AG08395 (cell line): ENCODE measurements at regions not wholly inside any gene's neighbourhood (a gene's known extent, or its start where the extent isn't known, plus 50 kb on each side); places are given as distances from the start of the nearest gene placed in this dataset.
"Not testable (repeated sequence)": the region's sequence is repeated elsewhere in the genome, so short reads cannot be mapped to it uniquely, and the experiment has no call there.

Source experiments
- DNase-seq: peaks from one replicate; pipeline ENCODE4 v3.0.0; 2012; ENCODE audit warnings: mixed read lengths, low spot score

DNA sequence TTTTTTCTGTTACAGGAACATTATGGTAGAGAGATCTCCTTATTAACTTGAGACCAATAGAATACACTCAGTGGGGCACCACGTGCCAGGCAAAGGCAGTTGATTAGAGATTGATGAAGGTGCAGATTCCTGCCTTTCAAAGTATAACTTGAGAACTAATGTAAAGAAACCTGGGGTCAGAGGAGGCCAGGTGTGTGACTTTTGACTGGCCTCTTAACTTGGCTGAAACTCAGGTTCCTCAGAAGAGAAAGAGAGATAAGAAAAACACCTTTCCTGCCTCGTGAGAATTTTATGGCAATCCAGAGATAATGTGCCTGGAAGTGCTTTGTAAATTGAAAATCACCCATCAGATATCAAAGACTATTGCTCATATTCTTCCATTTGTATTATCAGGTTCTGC is 110.7 kb upstream of the GZMB start:
- no peak for DNase-seq

DNA sequence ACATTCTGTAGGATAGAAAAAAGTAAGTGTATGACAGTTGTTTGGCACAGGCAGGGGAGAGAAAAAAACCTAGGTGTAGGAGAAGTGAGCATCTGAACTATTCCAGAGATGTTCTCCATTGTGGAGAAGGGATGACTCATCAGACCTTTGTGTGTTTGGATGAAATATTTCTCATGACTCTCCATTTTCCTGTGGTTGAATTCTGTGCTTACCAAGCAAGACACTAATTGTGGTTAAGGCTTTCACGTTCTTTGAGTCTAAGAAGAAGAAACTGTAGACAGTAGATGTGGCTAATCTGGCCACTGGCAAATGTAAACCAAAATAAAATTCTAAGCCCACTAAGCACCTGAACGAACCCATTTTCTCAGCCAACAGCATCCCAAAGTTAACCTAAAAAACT is 107.9 kb upstream of the GZMB start:
- peak; percentile 30 for DNase-seq

DNA sequence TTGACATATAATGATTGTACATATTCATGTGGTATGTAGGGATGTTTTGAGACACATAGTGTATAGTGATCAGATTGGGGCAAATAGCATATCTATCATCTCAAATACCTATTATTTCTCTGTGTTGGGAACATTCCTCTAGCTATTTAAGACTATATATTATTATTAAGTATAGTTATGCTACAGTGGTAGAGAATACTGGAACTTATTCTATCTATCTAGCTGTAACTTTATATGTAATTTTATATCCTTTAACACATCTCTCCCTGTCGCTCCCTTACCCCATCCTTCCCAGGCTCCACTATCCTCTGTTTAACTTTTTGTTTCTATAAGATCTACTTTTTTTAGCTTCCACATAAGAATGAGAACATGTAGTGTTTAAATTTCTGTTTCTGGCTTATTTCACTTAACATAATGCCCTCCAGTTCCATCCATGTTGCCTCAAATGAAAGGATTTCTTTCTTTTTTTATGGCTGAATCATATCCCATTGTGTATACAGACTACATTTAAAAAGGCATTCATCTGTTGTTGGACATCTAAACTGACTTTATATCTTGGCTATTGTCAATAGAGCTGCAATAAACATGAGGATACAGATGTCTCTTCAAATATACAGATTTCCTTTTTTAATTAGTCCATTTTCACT is 102.1 kb upstream of the GZMB start:
- DNase-seq: no peak

DNA sequence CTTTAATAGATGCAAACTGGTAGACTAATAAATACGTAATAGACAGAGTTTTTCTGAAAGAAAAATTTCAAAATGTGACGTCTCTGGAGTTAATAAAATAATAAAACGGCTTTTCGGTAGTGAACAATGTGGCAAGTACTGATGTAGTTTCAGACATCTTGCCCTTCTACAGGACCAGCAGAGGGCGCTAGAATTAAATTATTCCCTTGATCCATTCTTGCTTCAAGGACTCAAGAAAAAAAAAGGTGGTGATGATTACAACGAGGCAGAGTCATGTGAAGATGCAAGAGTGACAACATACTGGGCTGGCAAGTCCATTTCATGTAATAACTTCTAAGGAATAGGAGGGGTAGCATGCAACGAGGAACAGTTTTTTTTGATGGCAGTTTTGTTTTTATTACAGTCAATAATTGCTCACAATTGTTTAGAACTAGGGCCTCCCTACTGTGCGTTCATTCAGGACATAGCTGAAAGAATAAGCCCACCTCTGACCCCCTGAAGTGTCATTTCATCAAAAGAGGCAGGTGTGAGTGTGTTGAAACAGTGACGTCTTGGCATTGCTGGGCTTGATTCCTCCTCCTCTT is 101.0 kb upstream of the GZMB start:
- DNase-seq: peak; percentile 63

DNA sequence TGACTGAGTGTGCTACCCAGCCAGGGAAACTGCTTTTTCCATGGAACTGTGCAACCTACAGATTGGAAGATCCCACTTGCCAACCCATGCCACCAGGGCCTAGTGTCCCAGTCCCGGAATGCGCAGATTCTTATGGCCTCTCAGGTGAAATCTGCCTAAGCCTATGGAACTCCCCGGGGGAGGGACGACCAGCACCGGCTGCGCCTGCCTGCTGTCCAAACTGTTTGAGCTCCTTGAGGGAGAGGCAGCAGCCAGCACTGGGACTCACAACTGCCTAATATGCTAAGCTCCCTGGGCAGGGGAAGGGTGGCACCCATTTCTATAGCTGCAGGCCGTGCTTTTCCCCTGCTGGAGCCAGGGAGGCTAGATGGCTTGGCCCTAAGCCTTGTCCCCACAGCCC is 92.5 kb upstream of the GZMB start:
- DNase-seq: no peak

DNA sequence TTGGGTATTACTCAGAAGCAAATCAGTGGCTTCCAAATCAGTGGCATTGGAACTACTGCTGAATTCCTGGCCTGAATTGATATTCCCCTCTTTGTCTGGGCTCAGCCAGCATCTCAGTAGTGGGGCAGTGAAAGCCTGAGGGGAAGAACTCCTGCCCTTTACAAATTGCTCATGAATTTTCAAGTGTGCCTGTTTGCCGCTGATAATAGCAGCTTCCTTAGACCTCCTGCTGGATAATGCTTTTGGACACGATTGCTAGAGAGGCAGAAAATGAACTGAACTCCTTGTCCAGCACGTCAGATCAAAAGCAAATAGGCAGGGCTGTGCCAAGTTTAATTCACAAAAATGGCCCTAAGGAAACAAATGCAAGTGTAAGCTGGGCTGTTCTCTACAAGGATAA is 91.3 kb upstream of the GZMB start:
- no peak for DNase-seq

DNA sequence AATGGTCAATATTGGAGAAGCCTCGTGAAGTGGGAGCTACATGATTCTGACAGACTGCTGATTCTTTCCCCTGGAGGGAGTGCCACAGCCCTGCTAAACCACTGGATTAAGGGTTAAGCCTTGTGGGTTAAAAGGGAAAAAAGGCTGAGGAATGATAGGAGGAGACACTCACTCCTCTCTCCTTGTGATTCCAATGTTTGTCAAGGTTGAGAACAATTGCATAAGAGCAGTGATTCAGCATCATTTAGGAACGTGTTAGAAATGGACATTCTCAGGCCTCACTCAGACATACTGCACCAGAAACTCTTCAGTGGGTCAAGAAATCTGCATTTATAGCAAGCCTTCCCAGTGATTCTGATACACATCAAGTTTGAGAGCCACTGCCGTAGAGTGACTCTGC is 87.8 kb upstream of the GZMB start:
- no peak for DNase-seq

DNA sequence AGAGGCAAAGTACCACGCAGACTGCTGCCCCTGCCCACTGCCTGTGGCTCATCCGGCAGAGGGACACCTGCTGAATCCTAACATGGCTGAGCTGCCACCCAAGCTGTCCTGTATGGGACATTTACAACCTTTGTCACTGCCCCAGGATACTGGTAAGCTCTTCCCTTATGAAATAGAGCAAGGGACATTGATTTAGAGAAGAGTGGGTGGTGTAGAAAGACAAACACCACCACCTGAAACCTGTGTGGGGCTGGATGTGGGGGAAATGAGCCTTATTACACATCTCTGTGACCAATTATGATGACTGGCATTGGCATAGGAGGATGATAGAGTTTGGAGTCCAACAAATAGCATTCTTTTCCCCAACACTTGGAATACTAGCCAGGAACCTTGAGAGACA is 81.2 kb upstream of the GZMB start:
- DNase-seq: no peak

DNA sequence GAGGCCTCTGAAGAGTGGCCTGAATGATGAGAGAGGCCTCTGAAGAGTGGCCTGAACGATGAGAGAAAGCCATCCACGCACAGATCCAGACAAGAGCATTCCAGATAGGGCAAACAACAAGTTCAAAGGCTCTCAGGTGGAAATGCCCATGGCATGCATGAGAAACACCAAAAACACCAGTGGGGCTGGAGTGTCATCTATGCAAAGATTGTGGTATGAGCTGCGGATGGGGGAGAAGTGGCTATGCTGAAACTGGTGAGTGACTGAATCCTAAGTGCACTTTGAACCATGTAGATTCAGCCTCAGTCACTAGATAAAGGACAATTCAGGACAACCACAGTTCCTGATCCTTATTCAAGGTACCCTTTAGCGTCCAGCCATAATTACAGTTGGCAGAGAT is 79.4 kb upstream of the GZMB start:
- DNase-seq: no peak

DNA sequence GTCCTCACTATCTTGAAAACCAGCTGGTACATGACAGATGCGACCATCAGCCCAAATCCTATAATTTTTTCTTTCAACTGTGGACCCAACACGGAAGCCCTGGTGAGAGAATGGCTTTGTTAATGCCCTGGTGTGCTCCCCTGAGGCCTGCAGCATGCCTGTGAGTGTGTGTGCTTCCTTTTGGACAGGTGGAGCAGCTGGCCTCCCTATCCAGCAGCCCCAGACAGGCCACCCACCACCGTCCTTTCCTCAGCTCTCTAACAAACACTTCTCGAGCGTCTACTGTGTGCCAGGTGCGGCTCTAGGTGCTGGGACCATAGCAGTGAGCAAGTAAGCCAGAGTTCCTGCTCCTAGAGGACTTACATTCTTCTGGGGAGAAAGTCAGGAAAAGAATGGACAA is 78.9 kb upstream of the GZMB start:
- no peak for DNase-seq

DNA sequence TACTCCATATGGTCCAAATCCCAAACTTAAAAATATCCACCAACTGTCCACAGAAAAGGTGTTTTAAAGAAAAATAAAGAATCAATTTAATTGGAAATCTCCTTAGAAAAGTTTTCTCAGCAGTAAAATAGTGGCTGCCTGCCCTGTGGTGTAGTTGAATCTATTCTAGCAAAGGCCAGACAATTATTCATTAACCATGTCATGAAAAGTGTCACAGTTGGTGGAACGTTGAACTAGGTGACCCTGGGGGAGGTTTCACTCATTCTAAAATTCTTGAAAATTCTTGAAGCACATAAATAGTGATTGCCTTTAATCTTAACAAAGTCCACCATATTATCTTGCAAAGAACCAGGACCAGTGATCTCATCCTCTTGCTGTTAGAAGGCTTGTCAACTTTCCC is 78.4 kb upstream of the GZMB start:
- no peak for DNase-seq

DNA sequence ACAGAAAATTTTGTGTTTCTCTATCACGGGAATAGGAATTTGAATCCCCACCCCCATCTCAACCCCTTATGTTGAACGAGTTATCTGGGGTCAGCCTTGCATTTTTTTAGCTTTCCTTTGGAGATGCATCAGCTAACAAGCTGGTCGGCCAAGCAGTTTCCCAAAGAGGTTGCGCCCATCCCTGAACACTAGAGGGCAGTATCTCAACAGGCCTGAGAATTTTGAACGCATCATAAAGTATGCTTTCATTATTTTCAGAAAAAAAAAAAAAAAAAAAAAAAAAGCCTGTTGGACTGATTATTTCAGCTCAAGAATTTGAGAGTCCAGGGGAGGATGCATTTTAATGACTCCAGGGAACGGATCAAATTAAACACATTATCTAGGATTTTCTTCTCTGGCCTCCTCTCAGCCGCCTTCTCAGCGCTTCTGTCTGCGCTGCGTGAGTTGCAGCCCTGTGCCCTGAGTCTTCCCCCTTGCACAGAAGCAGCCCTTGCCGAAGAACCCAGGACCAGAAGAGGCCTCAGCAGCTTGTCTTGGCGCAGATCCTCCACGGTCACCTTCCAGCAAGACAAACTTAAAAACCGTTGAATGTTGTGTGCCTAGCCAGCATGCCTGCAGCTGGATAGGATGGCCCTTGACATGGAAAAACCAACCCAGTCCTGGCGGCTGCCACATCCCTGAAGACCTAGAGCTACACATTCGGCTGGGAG is 76.6 kb upstream of the GZMB start:
- DNase-seq: peak; percentile 60

DNA sequence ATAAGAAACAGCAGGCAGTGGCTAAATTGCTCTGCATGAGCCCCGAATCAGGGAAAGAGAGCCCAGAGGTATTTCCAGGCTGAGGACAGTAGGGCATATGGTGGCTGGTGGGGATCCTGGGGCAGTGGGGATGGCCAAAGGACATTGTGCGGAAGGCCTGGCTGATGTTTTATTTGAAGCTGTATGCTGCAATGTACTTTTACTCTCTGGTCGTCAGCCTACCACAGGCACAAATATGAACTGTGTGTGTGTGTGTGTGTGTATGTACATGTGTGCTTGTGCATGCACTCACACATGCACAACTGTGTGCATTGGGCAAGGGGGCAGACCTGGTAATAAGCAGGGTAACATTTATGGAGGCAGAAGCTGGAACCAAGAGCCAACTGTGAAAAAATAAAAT is 74.7 kb upstream of the GZMB start:
- DNase-seq: no peak

DNA sequence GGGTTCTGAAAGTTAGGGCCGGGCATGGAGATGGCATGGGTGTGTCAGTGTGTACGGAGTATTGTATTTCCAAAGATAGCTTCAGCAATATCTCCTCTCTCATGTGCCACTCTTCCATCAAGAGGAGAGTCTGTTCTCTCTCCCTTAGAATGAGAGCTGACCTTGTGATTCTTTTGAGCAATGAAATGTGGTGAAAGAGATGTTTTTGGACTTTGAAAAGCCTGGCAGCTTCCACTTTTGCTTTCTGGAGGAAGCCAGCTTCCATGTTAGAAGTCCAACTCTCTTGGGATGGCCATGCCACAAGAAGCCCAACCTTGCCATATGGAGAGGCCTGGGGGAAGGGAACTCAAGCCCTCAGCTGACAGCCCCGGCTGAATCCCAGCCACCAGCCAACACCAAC is 72.4 kb upstream of the GZMB start:
- no peak for DNase-seq

DNA sequence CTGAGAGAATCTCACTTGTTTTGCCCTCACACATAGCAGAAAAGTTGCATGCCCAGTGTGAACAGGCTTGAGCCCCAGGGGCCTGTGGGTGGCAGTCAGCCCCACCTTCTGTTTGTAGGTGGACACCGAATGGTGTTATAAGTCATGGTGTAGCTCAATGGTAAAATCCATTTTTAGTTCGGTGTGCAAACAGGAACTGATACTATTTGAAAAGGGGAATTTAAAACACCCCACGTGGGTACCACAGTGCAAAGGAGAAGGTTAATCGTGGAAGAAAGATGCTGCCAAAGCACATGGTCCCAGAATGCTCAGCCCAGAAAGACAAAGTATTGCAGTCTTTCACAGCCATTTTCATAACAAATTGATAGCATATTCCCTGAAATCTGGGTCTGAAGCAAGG is 71.8 kb upstream of the GZMB start:
- DNase-seq: no peak

DNA sequence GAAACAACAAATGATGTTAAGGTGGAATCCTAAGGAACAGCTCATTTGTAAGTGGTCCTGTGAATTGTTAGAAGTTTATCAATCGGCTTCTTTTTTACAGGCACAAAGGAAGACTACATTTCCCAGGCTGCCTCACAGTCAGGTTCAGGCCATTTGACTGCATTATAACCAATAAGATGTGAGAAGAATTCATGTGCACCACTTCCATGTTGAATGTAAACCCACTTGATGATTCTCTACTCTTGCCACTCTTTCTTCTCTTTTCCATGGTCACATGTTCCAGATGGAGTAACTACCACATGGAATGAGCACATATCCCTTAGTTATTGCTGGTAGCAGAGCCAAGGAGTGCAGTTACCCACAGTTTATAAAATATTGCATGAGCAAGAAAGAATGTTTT is 67.1 kb upstream of the GZMB start:
- DNase-seq: no peak

DNA sequence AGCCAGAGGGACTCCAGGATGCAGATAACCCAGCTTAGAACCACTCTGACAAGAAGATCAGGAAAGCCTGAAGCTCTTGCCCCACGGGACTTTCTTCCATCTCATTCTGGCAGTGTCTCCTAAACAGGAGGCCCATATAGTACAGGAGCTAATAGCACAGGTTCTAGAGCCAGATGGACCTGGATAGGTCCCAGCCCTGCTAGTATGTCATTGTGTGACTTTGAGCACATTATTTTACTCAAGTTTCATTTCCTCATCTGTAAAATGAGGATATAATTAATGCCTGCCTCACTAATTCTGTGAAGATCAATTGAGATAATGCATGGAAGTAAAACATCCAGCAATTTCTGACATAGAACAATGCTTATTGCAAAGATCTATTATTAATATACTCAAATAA is 66.5 kb upstream of the GZMB start:
- DNase-seq: no peak

DNA sequence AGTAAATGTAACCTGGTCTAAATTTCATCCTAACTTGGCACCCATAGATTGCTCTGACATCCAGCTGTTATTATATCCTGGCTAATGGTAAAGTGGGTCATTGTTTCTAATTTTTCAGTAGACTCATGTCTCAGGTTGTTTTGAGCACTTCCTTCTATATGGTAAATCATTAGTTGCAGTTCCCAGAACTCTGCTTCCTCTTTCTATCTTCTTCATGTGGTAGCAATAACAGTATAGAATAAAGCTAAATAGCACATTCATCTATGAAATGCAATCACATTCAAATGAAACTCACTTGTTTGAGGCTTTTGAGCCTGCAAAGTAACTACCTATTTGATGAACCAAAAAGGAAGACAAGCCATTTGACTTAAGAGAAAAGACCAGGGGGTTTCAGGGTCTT is 65.1 kb upstream of the GZMB start:
- DNase-seq: no peak

DNA sequence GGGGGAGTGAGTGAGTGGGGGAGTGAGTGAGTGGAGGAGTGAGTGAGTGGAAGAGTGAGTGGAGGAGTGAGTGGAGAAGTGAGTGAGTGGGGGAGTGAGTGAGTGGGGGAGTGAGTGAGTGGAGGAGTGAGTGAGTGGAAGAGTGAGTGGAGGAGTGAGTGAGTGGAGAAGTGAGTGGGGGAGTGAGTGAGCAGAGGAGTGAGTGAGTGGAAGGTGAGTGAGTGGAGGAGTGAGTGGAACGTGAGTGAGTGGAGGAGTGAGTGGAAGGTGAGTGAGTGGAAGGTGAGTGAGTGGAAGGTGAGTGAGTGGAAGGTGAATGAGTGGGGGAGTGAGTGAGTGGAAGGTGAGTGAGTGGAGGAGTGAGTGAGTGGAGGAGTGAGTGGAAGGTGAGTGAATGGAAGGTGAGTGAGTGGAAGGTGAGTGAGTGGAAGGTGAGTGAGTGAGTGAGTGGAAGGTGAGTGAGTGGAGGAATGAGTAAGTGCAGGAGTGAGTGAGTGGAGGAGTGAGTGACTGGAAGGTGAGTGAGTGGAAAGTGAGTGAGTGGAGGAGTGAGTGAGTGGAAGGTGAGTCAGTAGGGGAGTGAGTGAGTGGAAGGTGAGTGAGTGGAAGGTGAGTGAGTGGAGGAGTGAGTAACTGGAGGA is 62.4 kb upstream of the GZMB start:
- not testable (repeated sequence) for DNase-seq

DNA sequence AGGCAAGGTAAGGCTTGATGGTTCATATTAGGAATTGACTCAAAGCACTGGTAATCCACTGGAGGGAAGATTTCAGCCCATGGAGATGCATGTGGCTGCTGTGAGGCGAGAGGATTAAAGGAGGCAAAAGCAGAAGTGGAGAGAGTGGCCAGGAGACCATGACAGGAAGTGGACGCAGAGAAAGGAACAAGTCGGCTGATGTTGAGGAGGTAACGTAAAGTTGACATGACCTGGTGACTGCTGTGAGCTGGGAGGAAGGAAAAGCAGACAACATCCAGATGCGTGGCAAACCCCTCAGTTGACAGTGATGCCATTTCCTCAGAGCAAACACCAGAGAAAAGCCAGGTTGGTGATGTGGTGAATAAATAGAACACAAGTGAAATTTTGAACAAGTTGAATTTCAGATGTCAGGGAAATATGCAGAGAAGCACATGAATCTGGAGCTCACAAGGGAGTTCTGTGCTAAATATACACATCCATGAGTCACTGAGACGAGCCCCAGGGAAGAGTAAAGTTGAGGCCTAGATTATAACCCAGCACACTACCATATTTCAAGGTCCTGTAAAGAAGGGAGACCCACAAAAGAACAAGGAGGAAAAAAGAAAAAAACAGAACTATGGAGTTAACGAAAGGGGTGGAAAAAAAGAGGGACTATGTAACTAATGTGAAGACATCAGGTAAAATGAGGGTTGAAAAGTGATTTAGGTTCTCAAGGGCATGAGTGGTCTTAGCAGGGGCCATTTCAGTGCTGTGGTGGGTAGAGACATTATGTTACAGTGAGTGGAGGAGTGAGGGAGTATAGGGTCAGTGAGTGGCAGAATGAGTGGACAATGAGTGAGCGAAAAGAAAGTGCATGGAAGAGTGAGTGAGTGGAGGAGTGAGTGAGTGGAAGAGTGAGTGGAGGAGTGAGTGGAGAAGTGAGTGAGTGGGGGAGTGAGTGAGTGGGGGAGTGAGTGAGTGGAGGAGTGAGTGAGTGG is 61.6 kb upstream of the GZMB start:
- DNase-seq: no peak

DNA sequence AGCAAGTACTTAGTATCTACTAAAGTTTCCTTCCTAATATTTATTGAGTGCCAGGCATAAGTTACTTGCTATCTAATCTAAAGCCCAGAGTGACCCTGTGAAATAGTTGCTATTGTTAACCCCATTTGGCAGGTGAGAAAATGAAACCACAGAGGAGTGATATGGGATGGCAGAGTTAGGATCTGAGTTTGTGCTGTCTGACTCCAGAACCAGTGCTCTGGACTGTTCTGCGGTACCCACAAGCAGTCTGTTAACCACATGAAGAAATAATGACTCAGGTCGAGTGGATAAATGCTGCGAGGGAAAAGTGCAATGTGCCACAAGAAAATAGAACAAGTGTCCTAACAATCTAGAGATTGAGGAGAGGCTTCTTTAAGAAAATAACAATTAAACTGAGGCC is 60.7 kb upstream of the GZMB start:
- DNase-seq: no peak

DNA sequence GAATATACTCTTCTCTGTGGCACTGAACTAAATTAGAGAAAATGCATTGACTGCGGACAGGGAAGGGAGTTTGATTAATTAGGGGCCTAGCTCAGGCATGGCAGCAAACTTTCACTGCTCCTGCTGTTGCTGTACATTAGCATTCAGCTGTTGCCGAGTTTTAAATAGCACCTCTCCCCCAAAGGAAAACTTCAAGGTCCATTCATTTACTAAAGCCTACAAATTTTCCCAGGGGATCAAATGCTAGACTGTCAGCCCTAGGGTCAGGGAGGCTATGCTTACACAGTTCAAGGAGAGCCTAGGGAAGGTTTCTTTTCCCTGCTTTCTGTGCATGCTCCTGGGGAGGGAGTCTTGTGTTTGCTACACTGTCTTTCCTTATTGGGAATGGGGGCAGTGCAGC is 60.0 kb upstream of the GZMB start:
- DNase-seq: no peak
